GM12892 (cell line): ENCODE measurements at regions not wholly inside any gene's neighbourhood (a gene's known extent, or its start where the extent isn't known, plus 50 kb on each side); places are given as distances from the start of the nearest gene placed in this dataset.
"Not testable (repeated sequence)": the region's sequence is repeated elsewhere in the genome, so short reads cannot be mapped to it uniquely, and the experiment has no call there.

Experiments
- POLR2A ChIP-seq: IDR thresholded peaks from 2 replicates; pipeline ENCODE4 v1.6.1; 2011; ENCODE audit warnings: low read depth, low read length, control low read depth
- POLR2AphosphoS5 ChIP-seq: IDR thresholded peaks from 2 replicates; pipeline ENCODE4 v1.6.1; 2011; ENCODE audit warnings: low read depth, low read length, control low read depth

- not testable (repeated sequence) for TF ChIP-seq POLR2AphosphoS5, POLR2A
These were observed 126.4 kb downstream of the RBM46 start for GRCh38 chr4:154907345-154908045.
